Fibroblast of the aortic adventitia (primary cell): ENCODE measurements at regions not wholly inside any gene's neighbourhood (a gene's known extent, or its start where the extent isn't known, plus 50 kb on each side); places are given as distances from the start of the nearest gene placed in this dataset.

Source experiments
- DNase-seq: peaks from one replicate; pipeline ENCODE4 v3.0.0-alpha.2; 2010; ENCODE audit warnings: low read depth
- H3K4me3 ChIP-seq: 2 replicates; pipeline ENCODE4 v1.5.1; 2011; ENCODE audit warnings: low read depth, mild to moderate bottlenecking, control low read depth, low read length, moderate library complexity
- TF ChIP-seq, protein P1 (sequence below): IDR thresholded peaks from 2 replicates; pipeline ENCODE4 v1.5.1; 2011; ENCODE audit warnings: mild to moderate bottlenecking, low read length, control low read depth, inconsistent platforms; ENCODE audit not compliant: insufficient read depth

- DNase-seq, result no peak
- no peak overlapping the region for H3K4me3 ChIP-seq
- TF ChIP-seq, protein P1, sequence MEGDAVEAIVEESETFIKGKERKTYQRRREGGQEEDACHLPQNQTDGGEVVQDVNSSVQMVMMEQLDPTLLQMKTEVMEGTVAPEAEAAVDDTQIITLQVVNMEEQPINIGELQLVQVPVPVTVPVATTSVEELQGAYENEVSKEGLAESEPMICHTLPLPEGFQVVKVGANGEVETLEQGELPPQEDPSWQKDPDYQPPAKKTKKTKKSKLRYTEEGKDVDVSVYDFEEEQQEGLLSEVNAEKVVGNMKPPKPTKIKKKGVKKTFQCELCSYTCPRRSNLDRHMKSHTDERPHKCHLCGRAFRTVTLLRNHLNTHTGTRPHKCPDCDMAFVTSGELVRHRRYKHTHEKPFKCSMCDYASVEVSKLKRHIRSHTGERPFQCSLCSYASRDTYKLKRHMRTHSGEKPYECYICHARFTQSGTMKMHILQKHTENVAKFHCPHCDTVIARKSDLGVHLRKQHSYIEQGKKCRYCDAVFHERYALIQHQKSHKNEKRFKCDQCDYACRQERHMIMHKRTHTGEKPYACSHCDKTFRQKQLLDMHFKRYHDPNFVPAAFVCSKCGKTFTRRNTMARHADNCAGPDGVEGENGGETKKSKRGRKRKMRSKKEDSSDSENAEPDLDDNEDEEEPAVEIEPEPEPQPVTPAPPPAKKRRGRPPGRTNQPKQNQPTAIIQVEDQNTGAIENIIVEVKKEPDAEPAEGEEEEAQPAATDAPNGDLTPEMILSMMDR, result no peak
These were observed 508.3 kb downstream of the MCTP2 start for GRCh38 chr15:94739639-94740038.

DNA sequence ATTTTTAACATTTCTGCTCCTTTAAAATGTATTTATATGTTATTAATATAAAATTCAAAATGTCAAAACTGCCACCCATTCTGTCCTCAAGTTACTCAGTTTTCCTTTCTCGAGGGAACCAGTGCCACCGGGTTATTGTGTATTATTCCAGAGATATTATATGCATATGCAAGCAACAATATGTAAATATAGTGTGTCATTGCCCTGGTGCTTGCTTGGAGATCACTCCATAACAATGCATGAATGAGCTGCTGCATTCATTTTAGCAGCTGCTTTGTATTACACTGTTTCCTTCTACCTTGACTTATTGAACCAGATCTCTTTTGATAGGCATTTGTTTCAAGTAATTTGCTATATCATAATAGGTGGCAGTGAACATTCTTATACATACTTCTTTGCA is 509.1 kb downstream of the MCTP2 start:
- no peak overlapping the region for H3K4me3 ChIP-seq
- no peak for DNase-seq
- TF ChIP-seq, protein P1, result no peak

DNA sequence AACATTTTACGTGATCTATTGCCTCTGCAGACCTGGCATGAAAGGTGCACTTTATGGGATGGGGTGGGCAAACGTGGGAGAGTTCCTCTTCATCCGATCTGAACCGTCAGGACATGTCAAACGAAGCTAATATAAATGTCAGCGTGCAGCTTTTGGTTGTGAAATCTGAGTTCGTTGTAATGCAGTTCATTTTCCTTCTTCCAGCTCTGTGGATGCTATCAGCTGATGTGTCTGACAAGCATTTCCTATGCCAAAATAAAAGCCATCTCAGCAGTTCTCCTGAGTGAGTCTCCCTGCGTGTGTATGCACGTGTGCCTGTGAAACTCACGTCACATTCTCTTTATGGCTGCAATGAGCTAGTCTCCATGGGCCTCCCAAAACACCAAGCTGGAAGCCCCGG is 512.3 kb downstream of the MCTP2 start:
- H3K4me3 ChIP-seq, result no peak overlapping the region
- TF ChIP-seq, protein P1, result no peak
- no peak for DNase-seq

DNA sequence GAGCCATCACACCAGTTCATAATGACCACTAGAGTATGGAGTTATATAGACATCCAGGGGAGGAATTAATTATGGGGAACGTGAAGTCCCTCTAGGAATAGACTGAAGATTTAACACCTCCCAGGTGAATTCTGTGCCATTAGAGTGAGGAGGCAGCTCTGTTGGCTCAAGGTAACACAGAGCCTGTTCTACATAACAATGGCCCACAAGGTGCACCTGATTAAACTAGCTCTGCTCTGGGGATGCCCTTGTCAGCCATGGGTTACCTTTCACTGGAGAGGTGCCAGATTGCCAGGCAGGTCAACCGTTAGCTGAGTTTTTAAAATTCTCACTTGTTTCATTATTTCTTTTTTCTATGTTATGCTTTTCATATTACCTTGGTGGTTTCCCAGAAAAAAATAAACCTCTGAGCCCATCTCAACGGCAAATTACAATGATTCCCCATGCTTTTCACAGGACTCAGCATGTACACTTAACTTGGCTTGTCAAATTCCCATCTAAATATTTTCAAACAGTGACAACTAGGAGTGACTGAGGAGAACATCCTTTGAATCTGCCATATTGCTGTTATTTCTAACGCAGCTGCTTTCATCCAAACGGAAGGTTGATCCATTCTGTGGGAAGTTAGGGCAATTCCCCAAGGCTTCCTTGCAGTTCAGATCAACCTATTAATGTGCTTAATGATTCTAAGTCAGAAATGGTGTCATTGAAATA is 512.9 kb downstream of the MCTP2 start:
- no peak overlapping the region for H3K4me3 ChIP-seq
- TF ChIP-seq, protein P1, result no peak
- DNase-seq, result no peak

DNA sequence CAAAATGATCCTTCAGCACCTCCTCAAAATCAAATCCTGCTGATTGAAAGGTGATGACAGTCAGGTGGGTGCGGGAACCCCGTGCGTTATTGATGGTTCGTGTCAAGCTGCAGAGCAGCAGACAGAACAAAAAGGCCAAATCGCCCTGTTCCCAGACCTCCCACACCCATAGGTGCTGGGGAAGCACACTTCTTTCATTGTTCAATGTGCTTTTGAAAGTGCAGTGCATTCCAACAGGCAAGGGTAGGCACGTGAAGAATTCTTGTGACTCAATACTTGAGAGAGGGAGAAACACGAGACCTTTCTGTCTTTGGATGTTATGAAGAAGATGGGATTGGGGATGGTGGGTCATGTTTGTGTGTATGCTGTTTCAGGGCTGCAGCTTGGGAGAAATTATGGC is 514.0 kb downstream of the MCTP2 start:
- TF ChIP-seq, protein P1, result no peak
- no peak for DNase-seq

DNA sequence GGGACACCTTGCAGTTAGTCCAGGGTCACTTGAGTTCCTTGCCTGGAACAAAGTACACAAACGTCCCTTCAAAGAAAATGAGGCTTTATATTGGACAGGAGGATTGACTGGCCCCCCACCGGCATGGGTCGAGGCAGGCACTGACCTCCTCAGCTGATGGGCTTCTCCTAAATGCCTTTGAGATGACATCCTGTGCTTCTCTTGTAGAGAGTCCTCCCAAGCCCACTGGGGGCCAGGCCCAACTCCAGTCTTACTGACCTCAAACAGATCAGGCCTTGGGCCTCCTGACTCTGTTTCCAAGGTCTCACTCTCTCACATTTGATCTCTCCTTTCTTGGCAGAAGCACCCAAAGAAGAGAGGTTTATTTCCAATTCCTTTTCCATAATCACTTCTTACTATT is 516.1 kb downstream of the MCTP2 start:
- H3K4me3 ChIP-seq, result no peak overlapping the region
- TF ChIP-seq, protein P1, result no peak
- DNase-seq, result no peak

More for the DNA sequence above, 514.0 kb downstream of the MCTP2 start:
- no peak overlapping the region for H3K4me3 ChIP-seq
